ENCODE measurements at regions not wholly inside any gene's neighbourhood (a gene's known extent, or its start where the extent isn't known, plus 50 kb on each side); places are given as distances from the start of the nearest gene placed in this dataset.

DNA sequence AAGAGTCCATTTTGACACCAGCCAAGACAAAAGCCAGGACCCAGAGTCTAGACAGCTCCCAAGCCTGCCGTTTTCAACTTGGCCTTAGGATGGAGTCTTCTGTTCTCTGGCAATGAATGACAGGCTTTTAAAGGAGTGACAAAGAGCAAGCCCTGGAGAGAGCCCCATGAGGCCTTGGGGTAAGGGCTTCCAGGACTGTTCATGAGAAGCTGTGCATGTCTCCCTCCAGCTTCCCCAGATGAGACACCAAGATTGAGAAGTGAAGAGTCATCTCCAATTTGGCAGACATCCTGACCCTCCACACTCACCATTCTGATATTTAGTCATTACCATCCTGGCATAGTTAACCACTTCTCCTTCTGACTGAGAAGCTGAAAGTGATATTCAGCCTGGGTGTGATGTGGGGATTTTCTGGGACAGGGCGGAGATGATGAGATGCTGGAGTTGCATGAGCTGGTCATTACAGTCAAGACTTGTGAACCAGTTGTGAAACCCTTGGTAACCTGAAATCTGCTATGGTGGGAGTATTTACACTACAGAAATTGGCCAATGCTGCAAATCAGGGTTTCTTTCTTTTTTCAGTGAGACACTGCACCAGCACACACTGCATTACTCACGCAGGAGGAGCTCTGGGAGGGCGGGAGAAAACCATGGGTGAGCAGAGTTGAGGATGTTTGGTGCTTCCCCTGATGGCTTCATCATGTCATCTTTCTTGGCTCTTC lies 77.8 kb downstream of the VCPKMT start:
- DNase-seq (ENCODE audit: low read depth): peak; percentile 48

GRCh38 chr14:50039120-50039517 lies 77.3 kb downstream of the VCPKMT start:
- DNase-seq (ENCODE audit: low read depth): no peak

GRCh38 chr14:50039734-50040400 lies 76.5 kb downstream of the VCPKMT start:
- DNase-seq (ENCODE audit: low read depth): no peak

- DNase-seq (ENCODE audit: low read depth): no peak
Observed at GRCh38 chr14:50040401-50040775, 76.0 kb downstream of the VCPKMT start.

- DNase-seq (ENCODE audit: low read depth): no peak
Observed at GRCh38 chr14:50040895-50041465, 75.4 kb downstream of the VCPKMT start.

- DNase-seq (ENCODE audit: low read depth): no peak
Observed at GRCh38 chr14:50041980-50042379, 74.4 kb downstream of the VCPKMT start.

GRCh38 chr14:50044042-50044651 lies 72.2 kb downstream of the VCPKMT start:
- DNase-seq (ENCODE audit: low read depth): no peak

DNA sequence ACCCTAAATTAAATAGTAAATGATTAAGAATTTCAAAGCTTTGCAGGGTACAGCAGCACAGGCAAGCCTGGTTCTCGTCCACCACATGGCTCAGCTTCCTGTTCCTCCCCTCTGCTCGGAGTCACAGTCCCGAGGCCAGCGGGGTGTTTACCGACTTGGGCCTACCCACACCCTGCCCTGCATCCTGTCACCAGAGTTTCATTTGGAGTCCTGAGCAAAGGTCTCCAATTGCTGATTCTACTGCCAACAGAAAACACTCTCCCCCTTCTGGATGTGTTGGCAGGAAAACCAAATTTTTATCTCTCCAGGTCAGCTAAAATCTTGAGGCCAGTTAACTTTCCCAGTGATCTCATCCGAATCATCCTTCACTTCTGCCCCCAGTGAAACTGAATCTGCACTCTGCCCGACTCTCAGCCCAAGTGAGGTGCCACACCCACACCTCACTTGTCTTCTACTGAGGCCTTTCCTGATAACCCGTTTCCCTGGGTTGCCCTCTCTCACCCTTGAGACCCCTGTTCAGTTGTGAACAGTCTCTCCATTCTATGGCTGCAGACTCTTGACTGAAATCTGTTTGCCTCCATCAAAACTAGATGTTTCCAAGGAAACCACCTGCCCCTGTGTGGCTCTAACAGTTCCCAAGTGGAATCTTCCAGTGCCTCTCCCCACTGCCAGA lies 71.2 kb downstream of the VCPKMT start:
- peak; percentile 45 for DNase-seq (ENCODE audit: low read depth)

DNA sequence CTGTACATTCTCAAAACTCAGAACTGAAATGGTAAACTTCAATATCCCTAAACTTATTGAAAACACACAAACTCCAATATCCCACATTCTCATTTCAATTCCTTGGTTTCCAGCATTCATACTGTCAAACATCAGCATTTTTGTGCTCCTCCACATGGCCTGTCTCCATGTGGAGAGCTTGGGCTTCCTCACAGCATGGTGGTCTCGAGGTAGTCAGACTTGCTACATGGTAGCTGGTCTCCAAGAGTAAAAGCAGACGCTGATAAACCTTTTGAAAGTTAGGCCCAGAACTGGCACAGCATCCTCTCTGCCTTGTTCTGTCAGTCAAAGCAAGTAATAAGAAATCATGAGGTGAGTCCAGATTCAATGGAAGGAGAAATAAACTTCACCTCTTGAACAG lies 70.5 kb downstream of the VCPKMT start:
- DNase-seq (ENCODE audit: low read depth): no peak

DNA sequence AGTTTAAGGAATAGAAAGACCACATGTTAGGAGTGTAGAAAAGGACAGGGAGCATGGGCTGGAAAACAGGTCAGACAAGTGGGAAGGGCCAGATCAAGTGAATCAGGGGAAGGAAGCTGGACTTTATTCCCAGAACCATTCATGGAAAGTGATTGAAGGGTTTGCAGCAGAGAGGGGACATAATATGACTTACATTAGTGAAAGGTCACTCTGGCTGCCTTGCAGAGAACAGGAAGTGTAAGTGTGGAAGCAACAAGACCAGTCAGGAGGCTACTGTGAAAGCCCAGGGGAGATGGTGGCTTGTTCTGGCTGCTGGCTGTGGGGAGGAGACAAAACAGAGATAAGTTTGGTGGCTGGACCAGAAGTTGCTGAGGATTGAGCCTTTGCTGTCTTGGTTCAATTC lies 69.1 kb downstream of the VCPKMT start:
- DNase-seq (ENCODE audit: low read depth): no peak

DNA sequence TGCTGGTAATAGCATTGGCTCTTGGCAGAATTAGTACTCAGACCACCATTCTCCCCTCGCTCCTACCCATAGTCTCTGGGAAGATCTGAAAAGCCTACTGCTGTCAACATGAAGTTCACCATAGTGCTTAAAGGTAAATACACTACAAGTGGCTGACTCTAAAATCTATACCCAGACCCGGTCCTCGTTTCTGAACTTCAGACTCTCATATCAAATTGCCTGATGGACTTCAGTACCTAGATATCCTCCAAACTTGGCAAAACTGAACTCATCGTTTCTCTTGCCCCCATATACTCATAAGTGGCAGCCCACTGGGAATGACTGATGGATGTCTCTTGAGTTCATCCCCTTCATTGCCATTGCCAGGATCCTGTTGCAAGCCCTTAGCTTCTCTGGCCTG lies 67.3 kb downstream of the VCPKMT start:
- no peak for DNase-seq (ENCODE audit: low read depth)

- DNase-seq (ENCODE audit: low read depth): no peak
Observed at GRCh38 chr14:50049703-50050570, 66.4 kb downstream of the VCPKMT start.

- DNase-seq (ENCODE audit: low read depth): no peak
Observed at GRCh38 chr14:50051106-50051505, 65.3 kb downstream of the VCPKMT start.

DNA sequence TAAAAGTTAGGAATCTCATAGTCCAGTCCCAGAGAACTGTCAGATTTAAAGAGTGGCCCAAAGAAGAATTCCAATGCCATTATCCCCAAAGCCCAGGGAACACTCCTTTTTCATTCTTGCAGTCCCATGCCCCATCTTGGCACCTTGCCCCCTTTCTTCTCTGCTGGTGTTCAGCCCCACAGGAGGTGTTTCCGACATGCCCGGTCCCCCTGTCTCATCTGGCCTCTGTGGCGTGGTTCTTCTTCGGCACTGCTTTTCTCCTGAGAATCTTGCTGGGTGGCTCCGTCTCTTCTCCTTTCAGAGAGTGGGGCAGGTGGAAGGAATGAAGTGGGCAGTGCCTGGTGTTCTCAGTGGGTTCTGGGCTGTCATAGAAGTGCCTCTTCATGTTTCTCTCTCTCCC lies 64.7 kb downstream of the VCPKMT start:
- no peak for DNase-seq (ENCODE audit: low read depth)

GRCh38 chr14:50052517-50052916 lies 63.9 kb downstream of the VCPKMT start:
- no peak for DNase-seq (ENCODE audit: low read depth)

DNA sequence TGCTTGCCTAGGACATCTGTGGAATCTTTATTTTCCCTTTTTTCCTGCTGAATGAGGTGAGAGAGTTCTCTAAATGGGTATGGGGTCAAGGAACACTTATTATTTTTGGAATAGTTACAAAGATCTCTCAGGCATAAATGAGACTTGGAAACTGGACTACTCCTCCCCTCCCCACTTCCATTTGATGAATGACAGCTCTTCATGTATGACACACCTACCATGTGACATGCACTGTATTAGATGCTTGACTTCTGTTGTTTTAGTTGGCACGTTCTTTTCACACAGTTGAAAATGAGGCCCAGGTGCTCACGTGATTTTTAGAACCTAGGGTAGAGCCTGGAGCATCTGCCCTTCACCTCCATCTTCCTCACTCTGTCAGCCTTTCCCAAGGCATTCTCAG lies 62.4 kb downstream of the VCPKMT start:
- no peak for DNase-seq (ENCODE audit: low read depth)

DNA sequence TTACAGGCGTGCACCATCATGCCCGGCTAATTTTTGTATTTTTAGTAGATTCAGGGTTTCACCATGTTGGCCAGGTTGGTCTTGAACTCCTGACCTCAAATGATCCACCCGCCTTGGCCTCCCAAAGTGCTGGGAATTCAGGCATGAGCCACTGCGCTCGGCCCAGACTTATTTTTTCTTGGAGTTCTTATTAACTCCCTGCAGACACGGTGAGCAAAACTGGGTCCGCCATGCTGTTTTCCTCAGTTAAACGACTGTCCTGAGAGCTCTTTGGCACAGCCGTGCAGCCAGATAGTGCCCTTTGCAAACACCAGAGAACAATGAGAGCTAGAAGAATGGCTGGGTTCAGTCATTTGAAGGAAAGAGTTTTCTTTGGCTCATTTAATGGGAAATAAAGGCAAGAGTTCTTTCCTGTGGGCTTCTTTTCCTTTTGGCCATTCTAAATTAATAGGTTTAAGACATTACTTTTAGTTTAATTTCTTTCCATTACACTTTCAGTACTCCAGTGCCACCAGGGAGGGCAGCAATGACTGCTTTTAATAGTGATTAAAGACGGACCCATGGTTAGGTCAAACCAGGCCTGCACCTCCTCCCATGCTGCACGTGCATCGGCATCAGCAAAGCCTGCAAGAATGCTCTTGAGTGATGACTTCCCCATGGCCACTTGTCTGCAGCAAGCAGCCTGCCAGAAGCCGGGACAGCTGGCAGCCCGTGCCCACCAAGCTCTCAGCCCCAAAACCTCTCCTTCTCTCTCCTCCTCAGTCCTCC lies 60.7 kb downstream of the VCPKMT start:
- DNase-seq (ENCODE audit: low read depth): no peak

DNA sequence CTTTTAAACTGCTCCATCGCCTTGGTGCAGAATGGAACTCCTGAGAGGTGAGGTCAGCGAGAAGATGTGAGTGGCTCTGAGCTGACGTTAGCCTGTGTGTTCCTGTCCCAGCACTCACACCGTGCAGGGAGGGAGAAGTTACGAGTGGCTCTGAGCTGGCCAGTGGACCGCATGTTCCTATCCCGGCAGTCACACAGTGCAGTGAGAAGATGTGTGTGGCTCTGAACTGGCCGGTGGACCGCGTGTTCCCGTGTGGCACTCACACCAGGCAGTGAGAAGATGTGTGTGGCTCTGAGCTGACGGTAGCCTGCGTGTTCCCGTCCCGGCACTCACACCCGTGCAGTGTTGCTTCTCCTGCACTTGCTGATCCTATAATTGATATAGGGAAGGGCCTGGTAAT lies 59.9 kb downstream of the VCPKMT start:
- DNase-seq (ENCODE audit: low read depth): no peak

DNA sequence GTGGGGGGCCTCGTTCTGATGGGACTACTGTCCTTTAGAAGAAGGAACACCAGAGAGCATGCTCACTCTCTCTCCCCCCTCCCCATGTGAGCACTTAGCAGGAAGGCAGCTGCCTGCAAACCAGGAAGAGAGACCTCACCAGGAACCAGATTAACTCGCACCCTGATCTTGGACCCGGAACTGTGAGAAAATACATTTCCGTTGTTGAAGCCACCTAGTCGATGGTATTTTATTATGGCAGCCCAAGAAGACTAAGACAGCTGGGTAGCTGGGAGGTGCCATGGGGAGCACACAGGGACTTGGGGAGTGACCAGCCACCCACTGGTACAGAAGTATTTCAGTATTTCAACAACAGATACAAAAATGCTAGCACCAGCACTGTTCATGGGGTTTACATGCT lies 59.0 kb downstream of the VCPKMT start:
- DNase-seq (ENCODE audit: low read depth): no peak

DNA sequence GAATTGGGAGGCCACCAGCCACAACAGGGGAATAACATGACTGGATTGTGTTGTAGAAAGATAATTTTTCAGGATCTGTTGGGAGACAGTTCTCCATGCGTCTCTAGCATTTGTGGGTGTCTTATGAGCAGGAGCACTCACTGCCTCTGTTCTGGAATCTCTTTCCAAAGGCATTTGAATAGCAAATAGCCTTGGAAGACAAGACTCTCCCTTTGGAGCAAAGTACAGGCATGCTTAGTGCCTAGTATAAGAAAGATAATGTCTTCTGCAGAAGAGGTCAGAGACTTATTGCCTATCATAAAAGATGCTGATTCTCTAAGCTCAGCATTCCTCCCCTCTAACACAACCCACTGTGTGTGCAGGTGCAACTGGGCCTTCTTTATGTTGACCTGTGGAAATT lies 58.3 kb downstream of the VCPKMT start:
- DNase-seq (ENCODE audit: low read depth): no peak
